M059J (cell line): ENCODE measurements at regions not wholly inside any gene's neighbourhood (a gene's known extent, or its start where the extent isn't known, plus 50 kb on each side); places are given as distances from the start of the nearest gene placed in this dataset.

Experiments used
- DNase-seq: peaks from one replicate; pipeline ENCODE4 v3.0.0-alpha.2; 2012; ENCODE audit warnings: low read depth

GRCh38 chr22:48799227-48799970 is 1028.3 kb downstream of the BRD1 start:
- DNase-seq = no peak

DNA sequence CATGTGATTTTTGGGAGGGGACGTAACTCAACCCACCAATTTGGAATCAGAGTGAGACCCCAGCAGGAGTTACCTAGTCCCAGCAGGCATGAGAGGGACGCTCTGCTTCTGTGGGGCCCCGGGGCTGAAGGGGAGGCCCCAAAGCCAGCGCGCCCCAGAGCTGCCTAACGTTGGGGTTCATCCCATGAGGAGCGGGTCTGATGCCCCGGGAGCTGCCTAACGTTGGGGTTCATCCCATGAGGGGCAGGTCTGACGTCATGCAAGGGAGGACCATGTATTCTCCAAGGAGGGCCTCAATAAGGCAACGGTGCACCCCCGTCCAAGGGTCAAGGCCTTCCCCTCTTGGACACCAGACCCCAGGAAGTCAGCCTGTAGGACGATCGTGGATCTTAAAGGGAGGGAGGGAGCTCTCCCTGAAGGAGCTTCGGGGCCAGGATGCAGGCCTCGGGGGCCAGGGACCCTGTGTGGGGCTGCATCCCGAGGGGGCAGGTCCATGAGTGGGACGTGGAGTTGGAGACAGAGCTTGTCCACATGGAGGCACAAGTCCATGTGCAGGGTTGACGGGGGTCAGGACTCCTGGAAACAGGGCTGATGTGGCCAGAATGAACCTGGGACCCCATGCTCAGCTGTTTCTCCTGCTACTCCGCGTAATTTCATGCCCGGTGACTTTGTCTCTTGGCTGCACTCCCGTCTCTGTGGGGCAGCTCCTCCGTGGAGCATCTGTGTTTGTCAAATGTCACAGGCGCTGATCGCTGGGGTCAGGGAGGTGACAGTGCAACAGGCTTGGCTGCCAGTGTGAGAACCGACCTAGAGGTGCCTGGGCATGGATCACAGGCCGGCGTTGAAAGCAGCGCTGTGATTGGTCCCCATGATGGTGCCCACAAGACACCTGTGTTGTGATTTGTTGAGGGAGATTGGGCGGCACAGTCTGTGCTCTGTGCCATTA is 1029.1 kb downstream of the BRD1 start:
- DNase-seq = no peak

DNA sequence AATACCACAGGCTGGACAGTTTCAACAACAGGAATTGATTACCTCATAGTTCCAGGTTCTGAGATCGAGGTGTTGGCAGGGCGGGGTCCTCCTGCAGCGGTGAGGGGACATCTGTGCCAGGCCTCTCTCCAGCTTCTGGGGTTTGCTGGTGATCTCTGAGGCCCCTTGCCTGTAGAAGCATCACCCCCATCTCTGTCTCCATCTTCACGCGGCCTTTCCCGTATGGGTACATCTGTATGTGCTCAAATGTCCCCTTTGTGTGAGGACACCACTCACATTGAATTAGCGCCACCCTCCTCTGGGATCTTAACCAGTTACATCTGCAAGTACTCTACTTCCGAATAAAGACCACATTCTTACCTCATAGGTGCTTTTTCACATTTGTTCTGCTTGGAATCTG is 1029.9 kb downstream of the BRD1 start:
- no peak for DNase-seq

DNA sequence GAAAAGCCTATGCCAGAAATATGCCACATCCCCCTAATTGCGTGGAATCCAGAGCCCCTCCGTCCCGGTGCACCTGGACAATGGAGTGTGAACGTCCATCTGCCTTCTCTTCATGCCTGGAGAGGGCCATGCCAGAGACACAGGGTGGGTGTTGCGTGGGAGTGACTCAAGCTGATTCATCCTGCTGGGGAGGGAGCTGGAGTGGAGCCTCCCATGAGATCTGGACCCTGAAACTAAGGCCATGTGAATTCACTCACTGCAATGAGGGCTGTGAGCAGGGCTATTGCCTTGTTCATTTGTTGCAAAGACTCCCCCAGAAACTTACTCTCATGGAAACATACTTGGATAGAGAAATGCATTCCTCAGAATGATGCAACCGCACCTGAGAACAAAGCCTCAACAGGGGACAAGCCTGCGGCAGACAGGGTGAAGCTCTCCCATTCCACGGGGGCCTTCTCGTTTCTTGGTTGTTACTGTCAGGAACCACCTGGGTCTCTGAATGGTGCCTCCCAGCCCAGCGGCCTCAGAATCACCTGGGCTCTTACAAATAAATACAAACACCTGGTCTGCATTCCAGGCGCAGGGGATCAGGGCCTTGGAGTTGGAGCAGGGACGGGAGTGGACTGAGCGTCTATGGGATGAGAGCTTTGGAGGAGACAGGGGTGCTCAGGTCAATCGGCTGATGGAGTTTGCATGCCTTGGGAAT is 1031.2 kb downstream of the BRD1 start:
- no peak for DNase-seq

- no peak for DNase-seq
These were observed 1032.0 kb downstream of the BRD1 start for GRCh38 chr22:48795664-48796063.

DNA sequence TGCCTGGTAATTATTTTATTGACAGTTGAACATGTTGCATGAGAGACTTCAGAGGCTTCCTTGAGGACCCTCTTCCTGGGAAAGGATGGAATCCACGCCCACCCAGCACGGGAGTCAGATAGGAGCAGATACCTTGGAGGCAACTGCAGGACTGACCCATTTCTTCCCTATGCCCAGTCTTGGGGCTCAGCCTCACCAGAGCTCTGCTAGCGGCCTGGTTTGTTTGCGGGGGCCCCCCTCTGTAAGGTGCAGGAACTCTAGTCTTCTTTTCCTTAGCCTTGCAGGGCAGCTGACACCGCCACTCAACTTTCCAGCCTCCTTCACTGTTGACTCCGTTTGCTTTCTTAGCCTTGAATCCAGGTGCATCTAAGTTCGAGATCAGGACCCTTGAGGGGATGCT is 1032.8 kb downstream of the BRD1 start:
- no peak for DNase-seq

DNA sequence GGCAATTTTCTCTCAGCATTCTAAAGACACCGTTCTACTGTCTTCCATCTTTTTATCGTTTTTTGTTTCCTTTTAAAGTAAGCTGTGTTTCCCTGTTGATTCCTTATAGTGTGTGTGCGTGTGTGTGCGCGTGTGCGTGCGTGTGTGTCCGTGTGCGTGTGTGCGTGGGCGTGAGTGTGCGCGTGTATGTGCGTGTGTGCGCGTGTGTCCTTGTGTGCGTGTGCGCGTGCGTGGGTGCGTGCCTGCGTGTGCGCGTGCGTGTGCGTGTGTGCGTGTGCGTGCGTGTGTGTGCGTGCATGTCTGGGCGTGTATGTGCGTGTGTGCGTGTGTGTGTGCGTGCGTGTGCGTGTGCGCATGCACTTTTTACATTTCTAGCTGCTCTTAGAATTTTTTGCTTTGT is 1033.7 kb downstream of the BRD1 start:
- DNase-seq = no peak

GRCh38 chr22:48786679-48786996 is 1041.0 kb downstream of the BRD1 start:
- DNase-seq = no peak

GRCh38 chr22:48785792-48786678 is 1041.6 kb downstream of the BRD1 start:
- DNase-seq = no peak

DNA sequence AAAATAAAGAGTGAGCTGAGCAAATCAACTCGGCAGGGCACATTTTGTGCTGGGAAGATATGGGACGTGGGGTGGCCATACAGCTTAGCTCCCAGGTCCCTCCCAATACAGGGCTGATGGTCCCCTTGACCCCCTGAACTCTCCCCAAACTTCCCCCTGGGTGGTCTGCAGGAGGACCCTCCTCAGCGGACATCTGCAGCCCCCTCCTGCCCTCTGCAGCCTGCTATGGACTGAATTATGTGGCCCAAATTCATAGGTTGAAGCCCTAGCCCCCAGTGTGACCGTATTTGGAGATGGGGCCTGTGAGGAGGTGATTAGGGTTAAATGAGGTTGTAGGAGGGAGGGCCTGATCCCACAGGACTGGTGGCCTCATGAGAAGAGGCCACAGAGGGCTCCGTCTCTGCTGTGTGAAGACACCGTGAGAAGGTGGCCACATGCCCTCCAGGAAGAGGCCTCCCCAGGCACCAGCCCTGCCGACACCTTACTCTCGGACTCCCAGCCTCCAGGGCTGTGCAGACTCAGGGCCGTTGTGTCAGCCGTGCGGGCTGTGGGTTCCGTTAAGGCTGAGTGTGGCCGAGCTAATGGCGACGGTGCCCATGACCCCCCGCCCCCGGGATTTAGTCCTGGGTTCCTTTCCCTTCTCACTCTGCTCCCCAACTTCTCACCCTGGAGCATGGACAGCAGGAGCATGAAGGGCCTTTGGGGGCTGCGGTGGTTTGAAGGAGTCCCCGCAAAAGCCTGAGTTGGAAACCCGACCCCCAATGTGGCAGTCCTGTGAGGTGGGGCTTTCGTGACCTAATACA is 1042.8 kb downstream of the BRD1 start:
- DNase-seq = no peak

- DNase-seq = no peak
These were observed 1043.8 kb downstream of the BRD1 start for GRCh38 chr22:48783821-48784266.

DNA sequence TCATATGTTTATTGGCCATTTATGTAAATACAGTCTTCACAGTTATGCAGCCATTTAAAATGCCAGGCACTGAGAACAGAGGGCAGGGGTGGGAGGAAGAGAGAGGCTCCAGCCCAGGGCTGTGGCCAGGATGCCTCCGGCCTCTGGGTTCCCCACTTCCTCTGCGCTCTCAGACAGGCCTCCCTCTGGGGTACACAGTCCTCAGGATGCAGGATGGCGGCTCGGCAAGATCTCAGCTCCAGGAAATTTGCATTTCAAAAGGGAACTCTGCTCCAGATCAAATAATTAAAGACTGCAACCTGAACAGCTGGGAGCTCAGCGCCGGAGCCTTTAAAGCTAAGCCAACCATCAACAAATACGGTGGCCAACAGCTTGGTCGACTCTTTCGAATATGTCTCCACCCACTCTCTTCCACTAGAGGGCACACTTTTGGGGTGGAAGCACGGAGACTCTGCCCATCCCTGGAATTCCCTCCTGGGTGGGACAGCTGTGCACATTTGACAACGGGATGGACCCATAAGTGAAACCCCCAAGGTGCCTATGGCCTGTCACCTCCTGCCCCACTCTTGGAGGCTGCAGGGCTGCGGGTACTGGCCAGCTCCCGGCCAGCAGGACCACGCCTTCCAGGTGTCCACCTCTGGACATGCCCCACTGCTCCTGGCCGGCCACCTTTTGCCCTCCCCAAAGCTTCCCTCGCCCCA is 1044.7 kb downstream of the BRD1 start:
- DNase-seq = no peak

DNA sequence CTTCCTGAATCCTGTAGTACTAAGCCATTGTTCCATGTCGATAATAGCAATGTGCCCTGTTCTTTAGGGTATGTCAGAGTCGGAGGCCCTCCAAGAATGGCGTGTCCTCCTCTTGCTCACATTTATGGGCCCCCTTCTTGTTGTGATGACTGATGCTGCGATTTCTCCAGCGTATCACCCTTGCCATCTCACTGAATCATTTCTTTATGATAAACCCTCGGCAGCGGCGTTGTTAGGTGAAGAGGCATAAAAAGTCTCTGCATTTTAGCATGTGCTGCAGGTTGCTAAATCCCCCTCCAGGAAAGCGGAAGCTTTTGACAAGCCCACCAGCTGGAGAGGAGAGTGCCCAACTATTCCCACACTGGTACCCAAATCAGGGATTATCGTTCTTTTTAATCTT is 1045.3 kb downstream of the BRD1 start:
- DNase-seq = no peak

DNA sequence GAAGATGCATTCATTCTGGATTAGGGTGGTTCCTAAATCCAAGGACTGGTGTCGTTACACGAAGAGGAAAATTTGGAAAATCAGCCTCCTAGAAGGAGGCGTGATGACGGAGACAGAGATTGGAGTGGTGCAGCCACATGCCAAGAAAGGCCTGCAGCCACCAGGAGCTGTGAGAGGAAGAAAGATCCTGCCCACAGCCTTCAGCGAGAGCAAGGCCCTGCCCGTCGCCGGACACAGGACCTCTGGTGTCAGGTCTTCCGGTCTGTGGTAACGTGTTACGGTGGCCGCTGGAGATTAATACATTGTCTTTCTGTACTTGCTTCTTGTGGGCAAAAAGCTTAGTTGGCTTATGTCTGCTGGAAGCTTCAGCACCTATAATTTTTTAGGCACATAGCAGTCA is 1045.8 kb downstream of the BRD1 start:
- no peak for DNase-seq

DNA sequence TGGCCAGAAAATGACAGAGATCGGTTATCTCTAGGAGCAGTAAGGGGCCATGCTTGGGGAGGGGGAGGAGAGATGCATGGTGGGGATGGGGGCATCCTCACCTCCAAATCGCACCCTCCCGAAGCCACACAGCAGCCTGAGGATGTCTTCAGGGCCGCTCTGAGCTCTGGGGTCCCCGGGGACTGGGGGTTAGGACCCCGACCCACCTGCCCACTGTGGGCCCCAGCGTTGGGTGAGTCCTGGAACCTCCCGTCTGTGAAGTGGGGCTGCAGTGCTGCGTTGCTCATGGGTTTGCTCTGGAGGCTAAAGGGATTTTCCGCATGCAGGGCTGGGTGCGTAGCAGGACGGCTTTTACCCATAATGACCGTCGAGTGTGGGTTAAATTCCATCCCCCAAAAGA is 1046.3 kb downstream of the BRD1 start:
- no peak for DNase-seq

GRCh38 chr22:48780597-48781277 is 1046.9 kb downstream of the BRD1 start:
- no peak for DNase-seq

DNA sequence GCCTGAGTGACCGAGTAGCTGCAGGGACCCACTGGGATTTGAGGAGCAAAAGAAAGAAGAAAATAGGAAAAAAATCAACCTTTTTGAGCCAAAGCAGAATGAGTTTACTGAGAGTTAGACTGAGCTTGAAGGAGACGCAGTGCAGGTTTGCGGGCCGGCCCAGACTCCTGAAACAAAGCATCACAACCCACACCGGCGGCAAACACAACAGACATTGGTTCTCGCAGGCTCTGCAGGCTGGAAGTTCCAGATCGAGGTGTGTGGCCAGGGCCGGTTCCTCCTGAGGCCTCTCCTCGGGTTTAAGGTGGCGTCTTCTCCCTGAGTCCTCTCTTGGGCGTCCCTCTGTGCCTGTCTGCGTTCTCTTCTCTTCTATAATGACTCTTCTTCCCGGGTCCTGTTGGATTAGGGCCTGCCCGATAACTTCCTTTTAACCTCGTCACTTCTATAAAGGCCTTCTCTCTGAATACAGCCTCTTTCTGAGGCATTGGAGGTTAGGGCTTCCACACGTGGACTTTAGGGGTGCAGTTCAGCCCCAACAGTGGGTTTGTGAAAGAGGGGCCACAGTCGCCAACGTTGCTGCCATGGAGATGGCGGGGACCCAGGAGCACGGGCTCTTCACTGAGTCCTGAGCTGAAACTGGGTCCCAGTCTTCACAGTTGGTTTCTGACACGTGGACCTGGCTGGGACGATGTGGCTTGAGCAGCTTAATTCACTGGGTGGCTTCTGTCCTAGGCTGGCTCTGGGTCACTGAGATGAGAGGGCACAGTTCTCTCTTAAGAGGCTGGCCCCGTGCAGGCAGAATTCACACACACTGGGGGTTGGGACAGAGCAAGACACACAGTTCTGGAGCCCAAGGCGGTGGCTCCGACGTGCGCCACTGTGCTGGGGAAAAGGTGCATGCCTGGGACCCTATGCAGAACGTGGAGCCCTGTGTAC is 1047.7 kb downstream of the BRD1 start:
- DNase-seq = no peak

DNA sequence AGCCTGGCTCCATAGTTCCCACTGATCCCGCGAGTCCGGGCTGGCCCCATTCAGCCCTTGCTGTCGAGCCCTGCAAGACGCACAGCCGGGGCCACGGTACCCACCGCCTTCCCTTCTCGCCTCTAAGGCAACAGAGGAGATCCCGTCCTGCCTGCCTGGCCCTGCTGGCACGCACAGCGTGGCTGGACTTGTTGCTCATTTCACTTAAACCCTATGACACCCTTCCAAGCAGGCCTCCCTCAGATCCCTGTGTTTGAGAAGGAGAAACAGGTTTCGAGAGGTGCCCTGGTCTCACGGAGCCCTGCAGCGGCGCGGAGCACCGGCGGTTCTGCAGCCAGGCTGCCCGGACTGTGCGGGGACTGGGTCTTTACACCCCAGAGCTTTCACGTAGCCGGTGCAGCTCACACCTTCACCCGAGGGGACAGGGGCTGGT is 1048.4 kb downstream of the BRD1 start:
- DNase-seq = no peak
